HuH-7 (cell line): ENCODE measurements at regions not wholly inside any gene's neighbourhood (a gene's known extent, or its start where the extent isn't known, plus 50 kb on each side); places are given as distances from the start of the nearest gene placed in this dataset.

Experiments used
- DNase-seq: peaks from one replicate; pipeline ENCODE4 v3.0.0; 2011; ENCODE audit warnings: low spot score

DNA sequence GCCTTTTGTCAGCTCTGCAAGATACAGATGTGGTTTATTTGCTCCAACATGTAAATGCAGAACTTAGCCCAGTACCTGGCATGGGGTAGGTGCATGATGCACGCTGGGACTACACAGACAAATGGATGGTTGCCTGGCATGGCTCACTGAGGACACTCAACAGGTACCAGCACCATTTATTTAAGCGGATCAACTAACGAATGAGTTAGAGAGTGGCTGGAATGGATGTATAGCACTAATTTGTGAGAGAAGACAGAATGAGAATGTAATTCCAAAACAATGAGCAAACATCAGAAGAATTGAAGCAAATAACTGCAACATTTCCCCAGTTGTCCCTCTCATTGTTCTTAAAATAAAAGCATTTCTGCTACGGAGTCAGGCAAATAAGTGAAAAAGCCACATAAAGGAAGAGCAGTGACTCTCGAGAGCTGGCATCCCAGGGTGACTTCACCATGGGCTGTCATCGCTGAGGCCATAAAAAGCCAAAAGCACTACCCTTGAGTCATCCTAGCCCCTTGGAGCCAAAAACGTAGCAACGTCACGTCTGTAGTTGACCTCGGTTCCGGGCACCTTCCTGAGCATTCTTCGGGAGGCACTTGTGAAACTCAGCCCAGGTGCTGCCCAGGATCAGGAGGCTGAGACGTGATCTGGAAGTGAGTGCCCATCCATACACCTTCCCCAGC is 290.3 kb downstream of the NSG2 start:
- DNase-seq, result no peak

DNA sequence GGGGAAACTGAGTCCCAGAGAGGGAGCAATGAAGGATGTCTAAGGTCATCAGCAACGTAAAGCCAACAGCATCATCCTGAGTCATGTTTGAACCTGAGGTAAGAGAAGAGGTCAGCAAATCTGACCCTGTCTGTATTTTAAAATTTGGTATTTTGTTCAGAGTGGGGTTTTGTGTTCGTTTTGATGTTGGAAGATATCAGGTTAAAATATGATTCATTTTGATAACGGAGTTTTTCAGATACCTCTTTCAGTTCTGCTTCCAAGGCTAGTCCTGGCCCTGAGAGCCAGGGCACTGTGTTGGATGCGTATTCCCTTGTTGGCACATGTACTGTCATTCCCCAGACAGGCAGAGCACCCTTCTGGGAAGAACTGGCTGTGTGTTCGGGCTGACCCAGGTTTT is 291.0 kb downstream of the NSG2 start:
- DNase-seq, result no peak

DNA sequence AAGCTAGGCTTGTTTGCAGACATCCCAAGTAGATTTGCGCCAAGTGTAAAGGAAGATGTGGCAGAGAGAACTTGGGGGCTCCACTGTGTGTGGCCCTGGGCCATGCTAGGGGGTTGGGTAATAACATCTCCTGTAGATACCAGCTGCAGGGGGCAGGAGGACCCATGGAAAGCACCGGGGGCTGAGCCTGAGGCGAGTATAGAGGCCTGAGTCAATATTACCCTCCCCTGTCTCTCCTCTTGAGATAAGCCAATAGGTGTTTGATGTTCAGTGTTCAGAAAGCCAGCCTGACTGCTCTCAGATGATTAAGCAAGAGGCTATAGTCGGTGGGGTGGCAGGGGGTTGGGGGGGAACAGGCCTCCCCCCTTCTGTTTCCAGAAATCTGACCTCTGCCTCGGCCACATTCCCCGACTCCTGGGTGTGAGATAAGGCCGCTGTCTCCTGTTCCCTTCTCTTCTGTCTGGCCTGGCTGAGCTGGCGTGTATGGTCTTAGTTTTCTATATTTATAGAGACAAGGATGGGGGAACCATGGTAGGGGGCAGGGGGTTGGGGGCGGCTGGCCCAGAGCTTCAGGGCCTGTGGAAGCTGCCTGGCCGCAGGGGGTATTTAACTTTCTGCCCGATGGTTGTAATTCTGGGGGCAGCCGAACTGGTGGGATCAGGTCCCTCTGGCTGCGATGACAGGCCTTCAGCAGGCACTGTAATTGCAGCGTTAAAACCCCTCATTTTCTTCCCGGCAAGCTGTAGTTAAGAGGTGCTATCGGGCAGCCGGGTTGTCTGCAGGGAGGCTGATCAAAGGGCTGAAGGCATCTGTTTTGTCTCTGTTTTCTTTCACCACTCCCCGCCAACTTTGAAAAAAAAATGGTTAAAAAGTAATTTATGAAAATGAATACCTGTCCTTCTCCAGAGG is 292.0 kb downstream of the NSG2 start:
- no peak for DNase-seq

DNA sequence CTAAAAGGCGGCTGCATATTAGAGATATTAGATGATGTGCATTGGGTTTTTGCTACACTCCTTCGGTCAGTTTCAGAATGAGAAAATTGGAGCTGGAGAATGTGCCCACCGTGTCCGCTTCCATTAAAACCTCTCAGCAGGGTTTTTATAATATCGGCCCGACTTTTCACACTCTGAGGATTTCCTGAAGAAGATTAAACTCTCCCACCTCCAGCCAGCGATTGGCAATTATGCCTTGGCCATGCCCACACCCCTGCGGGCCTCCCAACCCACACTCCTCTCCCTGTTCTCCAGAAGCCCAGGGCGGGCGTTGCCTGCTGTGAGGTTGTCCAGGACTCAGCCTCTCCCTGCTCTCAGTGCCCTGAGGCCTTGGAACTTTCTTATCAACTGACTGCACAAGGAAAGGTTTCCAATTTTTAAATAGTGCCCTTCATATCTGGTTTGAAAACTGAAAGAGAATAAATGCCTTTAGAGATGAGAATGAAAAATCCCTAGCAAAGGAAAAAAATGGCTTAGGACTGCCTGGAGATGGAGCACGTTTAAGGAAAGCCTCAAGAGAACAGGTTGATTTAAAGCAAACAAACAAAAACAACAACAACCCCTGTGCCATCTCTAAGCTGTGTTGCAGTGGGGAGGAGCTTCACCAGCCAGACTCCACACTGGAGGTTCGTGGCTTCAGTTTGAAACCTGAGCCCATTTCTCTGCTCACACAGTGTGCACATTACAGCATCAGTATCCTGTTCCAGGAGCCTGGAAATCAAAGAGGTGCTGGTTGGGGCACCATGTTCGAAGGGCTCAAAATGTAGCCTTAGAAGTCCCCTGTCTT is 292.9 kb downstream of the NSG2 start:
- DNase-seq, result no peak

DNA sequence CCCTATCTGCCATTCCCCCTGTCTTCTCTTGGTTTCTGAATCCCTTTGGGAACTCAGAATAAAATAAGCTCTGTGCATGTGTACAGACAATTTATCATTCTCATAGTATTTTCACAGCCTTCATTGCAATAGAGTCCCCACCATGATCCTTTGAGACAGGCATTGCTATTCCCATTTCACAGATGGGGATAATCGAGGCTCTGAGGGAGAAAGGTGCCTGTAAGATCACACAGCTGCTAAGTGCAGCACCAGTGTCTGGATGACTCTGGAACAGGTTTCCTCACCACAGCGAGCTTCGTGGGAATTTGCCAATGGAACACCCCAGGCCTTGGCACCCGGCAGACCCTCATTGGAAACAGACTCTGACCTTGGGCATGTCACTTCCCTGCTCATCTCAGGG is 293.6 kb downstream of the NSG2 start:
- DNase-seq, result no peak

- DNase-seq, result no peak
Observed at GRCh38 chr5:174340226-174340625, 294.7 kb downstream of the NSG2 start.

- no peak for DNase-seq
Observed at GRCh38 chr5:174342696-174343095, 297.2 kb downstream of the NSG2 start.

DNA sequence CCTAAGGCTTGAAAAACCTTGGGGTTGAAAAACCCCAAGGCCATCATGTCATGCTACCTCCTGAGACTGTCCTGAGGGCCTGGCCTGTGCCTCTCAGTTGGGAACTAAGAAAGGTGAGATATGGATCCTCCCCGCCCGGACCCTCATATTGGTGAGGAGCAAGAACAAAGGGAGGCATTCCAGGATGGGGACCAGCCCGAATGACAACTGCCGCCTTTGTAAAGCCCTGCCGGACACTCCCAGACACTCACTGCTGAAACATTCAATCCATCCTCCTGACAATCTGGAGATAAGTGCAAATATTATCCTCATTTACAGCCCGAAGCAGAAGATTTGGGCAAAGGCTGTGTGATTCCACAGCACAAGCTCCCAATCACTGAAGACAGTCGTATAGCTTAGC is 298.3 kb downstream of the NSG2 start:
- DNase-seq, result no peak

- DNase-seq, result no peak
Observed at GRCh38 chr5:174344335-174344734, 298.8 kb downstream of the NSG2 start.

DNA sequence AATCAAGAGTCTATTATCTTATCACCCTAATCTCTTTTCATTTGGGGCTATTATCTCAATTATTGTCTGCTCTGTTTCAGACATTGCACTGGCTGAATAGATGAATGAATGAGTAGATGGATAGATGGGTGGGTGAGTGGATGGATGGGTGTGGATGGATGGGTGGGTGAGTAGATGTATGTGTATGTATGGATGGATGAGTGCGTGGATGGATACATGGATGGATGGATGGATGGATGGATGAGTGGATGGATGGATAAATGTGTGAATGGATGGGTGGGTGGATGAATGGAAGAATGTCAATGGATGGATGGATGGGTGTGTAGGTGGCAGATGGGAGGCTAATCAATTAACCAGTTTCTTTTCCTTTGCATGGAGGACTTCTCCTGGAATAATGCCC is 301.7 kb downstream of the NSG2 start:
- no peak for DNase-seq

DNA sequence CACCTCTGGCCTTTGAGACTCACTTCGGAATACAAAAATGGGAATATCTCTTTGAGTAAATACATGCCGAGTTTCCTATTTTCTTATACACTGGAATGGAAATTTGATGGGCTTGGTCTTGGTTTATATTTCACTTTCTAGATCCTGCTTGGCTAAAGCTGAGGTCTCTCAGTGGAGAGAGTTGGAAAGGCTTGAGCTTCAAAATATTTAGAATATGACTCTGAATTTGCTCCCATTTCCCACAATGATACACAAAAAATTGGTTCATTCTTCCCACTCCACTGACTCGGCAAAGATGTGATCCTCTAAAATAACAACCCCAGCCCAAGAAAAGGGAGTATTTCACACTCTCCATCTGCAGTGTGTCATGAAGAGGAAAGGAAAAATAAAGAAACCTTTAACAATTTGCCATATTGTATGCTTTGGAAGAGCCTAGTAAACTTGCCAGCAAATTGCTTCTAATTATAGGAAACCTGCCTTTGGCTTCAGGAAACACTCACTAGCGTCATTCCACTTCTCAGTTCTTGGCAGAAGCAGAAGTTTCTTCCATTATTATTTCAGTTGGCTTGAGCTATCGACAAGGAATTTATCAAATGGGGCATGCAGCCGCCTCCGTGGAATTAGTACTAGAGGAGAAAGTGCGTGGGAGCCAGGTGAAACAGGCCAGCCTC is 302.9 kb downstream of the NSG2 start:
- no peak for DNase-seq

DNA sequence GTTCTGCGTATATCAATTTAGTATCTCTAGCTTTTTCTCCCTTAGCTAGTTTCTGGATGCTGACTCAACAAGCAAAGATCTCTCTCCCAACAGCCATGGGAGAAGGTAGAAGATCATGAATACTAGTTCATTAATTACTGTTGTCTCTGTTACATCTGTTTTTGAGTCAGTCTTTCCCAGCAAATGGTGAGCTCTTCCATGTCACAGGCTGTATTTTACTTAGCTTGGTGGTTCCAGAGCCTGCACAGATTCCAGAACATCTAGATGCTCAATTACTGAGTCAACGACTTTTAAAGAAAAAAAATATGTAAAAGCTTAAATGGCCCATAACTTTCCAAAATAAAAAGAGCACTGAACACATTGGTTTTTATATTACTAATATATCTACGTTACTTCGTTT is 307.2 kb downstream of the NSG2 start:
- DNase-seq, result no peak

DNA sequence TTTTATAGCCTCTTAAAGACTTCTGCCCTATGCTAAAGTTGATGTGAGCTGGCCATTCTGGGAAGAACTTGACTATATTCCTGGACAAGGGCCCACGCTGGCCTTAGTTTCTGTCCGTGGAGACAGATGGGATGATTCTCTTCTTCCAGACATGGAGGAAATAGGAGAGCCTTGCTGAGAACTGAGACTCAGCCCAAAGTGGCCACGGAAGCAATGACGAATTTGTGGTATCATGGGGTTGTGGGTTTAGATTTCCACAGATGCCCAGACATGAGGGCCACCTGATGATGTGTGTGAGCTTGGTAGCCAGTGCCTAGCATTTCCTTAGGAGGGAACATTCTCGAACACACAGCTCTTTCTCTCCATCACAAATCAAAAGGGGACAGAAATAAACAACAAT is 309.1 kb downstream of the NSG2 start:
- DNase-seq, result no peak

DNA sequence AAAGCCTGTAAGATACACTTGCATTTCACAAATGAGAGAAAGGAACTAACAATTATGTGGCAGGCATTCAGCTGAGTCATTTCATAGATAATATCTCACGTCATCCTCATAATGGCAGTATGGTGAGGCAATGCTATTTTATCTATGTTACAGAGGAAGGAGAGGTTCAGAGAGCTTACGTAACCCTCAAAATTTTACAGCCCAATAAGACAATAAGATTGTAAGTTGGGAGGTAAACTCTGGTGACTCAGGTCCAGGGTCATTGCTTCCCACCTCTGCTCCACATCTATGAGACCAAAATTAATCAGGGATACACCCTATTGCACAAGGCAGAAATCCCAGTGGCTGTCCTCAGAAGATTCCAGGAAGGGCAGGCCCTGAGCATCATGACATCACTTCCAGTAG is 309.7 kb downstream of the NSG2 start:
- no peak for DNase-seq

DNA sequence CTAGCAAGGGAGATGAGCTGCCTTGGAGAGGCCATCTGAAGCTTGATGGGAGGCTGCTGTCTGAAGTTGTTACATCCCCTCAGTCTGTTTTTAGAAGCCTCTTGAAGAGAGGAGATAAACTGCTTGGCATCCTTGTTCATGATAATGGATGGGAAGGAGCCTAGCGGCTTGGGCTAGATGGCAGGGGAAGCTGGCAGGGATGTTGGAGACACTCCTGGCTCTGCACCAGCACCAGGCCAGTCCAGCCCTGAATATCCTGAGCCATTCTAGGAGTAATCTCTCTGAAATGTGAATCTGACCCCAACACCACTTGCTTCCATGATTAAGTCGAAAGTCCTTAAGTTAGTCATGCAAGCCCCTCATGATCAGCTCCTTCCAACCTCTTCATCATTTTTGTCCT is 310.5 kb downstream of the NSG2 start:
- no peak for DNase-seq

GRCh38 chr5:174356536-174356935 is 311.0 kb downstream of the NSG2 start:
- DNase-seq, result no peak

DNA sequence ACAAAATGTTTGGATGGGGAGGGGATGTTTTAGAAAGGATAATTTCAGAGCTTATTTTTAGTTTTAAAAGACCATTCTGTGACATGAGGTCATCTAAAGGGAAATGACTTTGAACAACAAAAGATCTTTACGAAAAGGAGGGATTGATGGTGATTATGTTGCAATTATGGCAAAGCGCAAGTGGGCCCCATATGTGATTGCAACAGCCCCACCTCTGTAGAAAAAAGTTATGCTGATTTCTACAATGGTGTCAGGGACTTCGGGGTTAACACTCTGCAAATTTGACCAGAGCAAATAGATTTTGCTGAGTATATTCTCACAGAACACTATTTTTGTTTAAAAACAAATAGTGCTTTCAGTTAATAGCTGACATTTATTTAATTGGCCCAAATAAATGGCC is 312.8 kb downstream of the NSG2 start:
- no peak for DNase-seq

GRCh38 chr5:174359071-174359470 is 313.6 kb downstream of the NSG2 start:
- DNase-seq, result no peak

GRCh38 chr5:174362514-174362913 is 317.0 kb downstream of the NSG2 start:
- DNase-seq, result no peak

- no peak for DNase-seq
Observed at GRCh38 chr5:174363934-174364333, 318.4 kb downstream of the NSG2 start.

GRCh38 chr5:174364676-174365075 is 319.2 kb downstream of the NSG2 start:
- no peak for DNase-seq

GRCh38 chr5:174371600-174372094 is 326.1 kb downstream of the NSG2 start:
- DNase-seq, result no peak
